HEK293 (cell line): ENCODE measurements at regions not wholly inside any gene's neighbourhood (a gene's known extent, or its start where the extent isn't known, plus 50 kb on each side); places are given as distances from the start of the nearest gene placed in this dataset.

Experiments
- CTCF ChIA-PET: fragments of 350-600 bp; formaldehyde crosslinking; extraction: SDS; loops from one replicate; lab custom pipeline; 2021; ENCODE audit warnings: antibody characterized with exemption; lab: Yijun Ruan, JAX
- POLR2A ChIA-PET: fragments of 300-600 bp; formaldehyde crosslinking; extraction: SDS; loops from one replicate; lab custom pipeline; 2020; ENCODE audit warnings: antibody characterized with exemption, inconsistent platforms; lab: Yijun Ruan, JAX
- H3K27ac ChIP-seq: fragments of 200-500 bp; sonication (Bioruptor generic); 2 replicates; pipeline ENCODE4 v1.5.1; 2014; ENCODE audit warnings: low read depth, low read length, control low read depth, inconsistent platforms; ENCODE audit errors: extremely low read depth
- H3K36me3 ChIP-seq, 2 experiments: fragments of 200-500 bp in 1 of 2; sonication (Bioruptor generic) in 1 of 2; 1 replicate in 1 of 2; 2 replicates in 1 of 2; pipeline ENCODE4 v1.5.1; 2014 to 2017; ENCODE audit warnings: inconsistent platforms in 2 of 2, low read length in 2 of 2; ENCODE audit not compliant: control insufficient read depth in 2 of 2, insufficient read depth in 1 of 2
- H3K4me1 ChIP-seq: fragments of 200-500 bp; sonication (Bioruptor generic); 2 replicates; pipeline ENCODE4 v1.5.1; 2014; ENCODE audit warnings: mild to moderate bottlenecking, low read length, inconsistent platforms; ENCODE audit not compliant: control insufficient read depth, insufficient read depth
- H3K4me3 ChIP-seq: 2 replicates; pipeline ENCODE4 v1.5.1; 2011; ENCODE audit warnings: low read depth, mild to moderate bottlenecking, control low read depth, low read length, moderate library complexity
- H3K9me3 ChIP-seq: fragments of 200-500 bp; sonication (Bioruptor generic); 2 replicates; pipeline ENCODE4 v1.5.1; 2014; ENCODE audit warnings: low read depth, low read length, inconsistent platforms; ENCODE audit not compliant: control insufficient read depth, insufficient read depth
- ATF2 ChIP-seq: fragments of 450-650 bp; formaldehyde crosslinking; IDR thresholded peaks from 2 replicates; pipeline ENCODE4 v1.5.1; 2016; ENCODE audit warnings: missing biosample characterization, missing genetic modification characterization, low read depth
- RBAK ChIP-seq: fragments of 450-650 bp; formaldehyde crosslinking; IDR thresholded peaks from 2 replicates; pipeline ENCODE4 v1.5.1; 2016; ENCODE audit warnings: missing biosample characterization, missing genetic modification characterization
- SCRT2 ChIP-seq: fragments of 450-650 bp; formaldehyde crosslinking; IDR thresholded peaks from 2 replicates; pipeline ENCODE4 v1.5.1; 2016; ENCODE audit warnings: missing biosample characterization, missing genetic modification characterization
- ZBTB7A ChIP-seq: fragments of 450-650 bp; formaldehyde crosslinking; IDR thresholded peaks from 2 replicates; pipeline ENCODE4 v1.5.1; 2016; ENCODE audit warnings: low read depth, missing biosample characterization, missing genetic modification characterization
- ZFHX2 ChIP-seq: fragments of 450-650 bp; formaldehyde crosslinking; conservative IDR thresholded peaks from 2 replicates; pipeline ENCODE4 v1.5.1; 2016; ENCODE audit warnings: missing biosample characterization, missing genetic modification characterization
- ZFP3 ChIP-seq: fragments of 450-650 bp; formaldehyde crosslinking; IDR thresholded peaks from 2 replicates; pipeline ENCODE4 v1.5.1; 2016; ENCODE audit warnings: low read depth, missing biosample characterization, missing genetic modification characterization
- ZFP69B ChIP-seq: fragments of 450-650 bp; formaldehyde crosslinking; IDR thresholded peaks from 2 replicates; pipeline ENCODE4 v1.5.1; 2016; ENCODE audit warnings: missing biosample characterization, missing genetic modification characterization
- ZIC2 ChIP-seq: fragments of 450-650 bp; formaldehyde crosslinking; IDR thresholded peaks from 2 replicates; pipeline ENCODE4 v1.5.1; 2016; ENCODE audit warnings: missing biosample characterization, missing genetic modification characterization
- ZNF211 ChIP-seq: fragments of 450-650 bp; formaldehyde crosslinking; IDR thresholded peaks from 2 replicates; pipeline ENCODE4 v1.5.1; 2016; ENCODE audit warnings: low read depth, missing biosample characterization, missing genetic modification characterization
- ZNF341 ChIP-seq: fragments of 450-650 bp; formaldehyde crosslinking; IDR thresholded peaks from 2 replicates; pipeline ENCODE4; 2016; ENCODE audit warnings: low read depth, missing biosample characterization, missing genetic modification characterization
- ZNF366 ChIP-seq: fragments of 450-650 bp; formaldehyde crosslinking; conservative IDR thresholded peaks from 2 replicates; pipeline ENCODE4 v1.5.1; 2016; ENCODE audit warnings: missing biosample characterization, missing genetic modification characterization
- ZNF423 ChIP-seq: fragments of 450-650 bp; formaldehyde crosslinking; IDR thresholded peaks from 2 replicates; pipeline ENCODE4 v1.5.1; 2016; ENCODE audit warnings: missing biosample characterization, missing genetic modification characterization
- ZNF48 ChIP-seq: fragments of 450-650 bp; formaldehyde crosslinking; IDR thresholded peaks from 2 replicates; pipeline ENCODE4 v1.5.1; 2016; ENCODE audit warnings: missing biosample characterization, missing genetic modification characterization
- ZNF501 ChIP-seq: fragments of 450-650 bp; formaldehyde crosslinking; IDR thresholded peaks from 2 replicates; pipeline ENCODE4 v1.5.1; 2016; ENCODE audit warnings: missing biosample characterization, missing genetic modification characterization
- ZNF548 ChIP-seq: fragments of 450-650 bp; formaldehyde crosslinking; IDR thresholded peaks from 2 replicates; pipeline ENCODE4 v1.5.1; 2016; ENCODE audit warnings: missing biosample characterization, missing genetic modification characterization
- ZNF571 ChIP-seq: fragments of 450-650 bp; formaldehyde crosslinking; IDR thresholded peaks from 2 replicates; pipeline ENCODE4 v1.5.0; 2017; ENCODE audit warnings: missing biosample characterization, missing genetic modification characterization
- ZNF629 ChIP-seq: fragments of 450-650 bp; formaldehyde crosslinking; IDR thresholded peaks from 2 replicates; pipeline ENCODE4 v1.5.1; 2017; ENCODE audit warnings: missing biosample characterization, missing genetic modification characterization
- ZNF645 ChIP-seq: fragments of 450-650 bp; formaldehyde crosslinking; IDR thresholded peaks from 2 replicates; pipeline ENCODE4; 2016; ENCODE audit warnings: missing biosample characterization, missing genetic modification characterization
- ZNF654 ChIP-seq: fragments of 450-650 bp; formaldehyde crosslinking; IDR thresholded peaks from 2 replicates; pipeline ENCODE4 v1.5.1; 2016; ENCODE audit warnings: low read depth, missing biosample characterization, missing genetic modification characterization
- ZNF664 ChIP-seq: fragments of 450-650 bp; formaldehyde crosslinking; IDR thresholded peaks from 2 replicates; pipeline ENCODE4 v1.5.1; 2016; ENCODE audit warnings: missing biosample characterization, missing genetic modification characterization
- TF ChIP-seq, protein P1 (sequence below): fragments of 450-650 bp; formaldehyde crosslinking; IDR thresholded peaks from 2 replicates; pipeline ENCODE4 v1.5.1; 2016; ENCODE audit warnings: missing biosample characterization, missing genetic modification characterization, borderline replicate concordance
- TF ChIP-seq, protein P2 (sequence below): fragments of 450-650 bp; formaldehyde crosslinking; IDR thresholded peaks from 2 replicates; pipeline ENCODE4 v1.5.1; 2016; ENCODE audit warnings: missing biosample characterization, missing genetic modification characterization

DNA sequence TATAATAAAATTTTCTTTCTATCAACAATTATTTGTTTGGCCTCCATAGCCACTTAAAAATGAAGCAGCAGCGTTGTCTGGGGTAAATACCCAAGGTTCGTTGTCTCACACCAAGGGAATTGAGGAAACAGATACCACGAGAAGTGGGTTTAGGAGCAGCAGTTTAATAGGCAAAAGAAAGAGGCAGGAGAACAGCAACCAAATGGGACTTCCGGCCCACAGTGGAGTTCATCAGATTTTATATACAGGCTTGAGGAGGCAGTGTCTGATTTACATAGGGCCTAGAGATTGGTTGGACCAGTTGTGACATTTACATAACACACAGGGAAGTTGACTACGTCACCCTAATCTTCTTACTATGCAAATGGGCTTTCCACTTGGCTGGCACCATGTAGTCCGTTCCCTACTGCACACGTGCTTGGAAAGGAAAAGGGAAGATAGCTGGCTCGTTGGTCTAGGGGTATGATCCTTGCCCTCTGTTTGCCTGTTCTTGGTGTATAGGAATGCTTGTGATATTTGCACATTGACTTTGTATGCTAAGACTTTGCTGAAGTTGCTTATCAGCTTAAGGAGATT is 61.5 kb upstream of the SETMAR start:
- Histone ChIP-seq H3K4me1 (no peaks in the 10 kb centered on the region), H3K36me3 (no peaks in the 10 kb centered on the region), H3K4me3 (no peak overlapping the region), H3K9me3 (no peaks in the 10 kb centered on the region), H3K27ac (no peak overlapping the region)
- ChIA-PET POLR2A (no interaction called here), CTCF (no interaction called here)
- no peak for TF ChIP-seq ZNF571
- TF ChIP-seq ZNF645 = no peak
- TF ChIP-seq ATF2 (tag by site-specific recombination) = peak; percentile 45; the same call in 1 of the 2 replicates

DNA sequence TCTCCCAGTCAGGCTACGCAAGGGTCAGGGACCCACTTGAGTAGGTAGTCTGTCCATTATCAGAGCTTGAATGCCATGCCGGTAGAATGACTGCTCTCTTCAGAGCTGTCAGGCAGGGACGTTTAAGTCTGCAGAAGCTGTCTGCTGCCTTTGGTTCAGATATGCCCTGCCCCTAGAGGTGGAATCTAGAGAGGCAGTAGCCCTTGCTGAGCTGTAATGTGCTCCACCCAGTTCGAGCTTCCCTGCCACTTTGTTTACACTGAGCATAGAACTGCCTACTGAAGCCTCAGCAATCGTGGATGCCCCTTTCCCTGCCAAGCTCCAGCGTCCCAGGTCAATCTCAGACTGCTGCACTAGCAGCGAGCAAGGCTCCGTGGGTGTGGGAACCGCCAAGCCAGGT is 57.5 kb upstream of the SETMAR start:
- H3K27ac ChIP-seq = no peak overlapping the region
- TF ChIP-seq, protein P1, sequence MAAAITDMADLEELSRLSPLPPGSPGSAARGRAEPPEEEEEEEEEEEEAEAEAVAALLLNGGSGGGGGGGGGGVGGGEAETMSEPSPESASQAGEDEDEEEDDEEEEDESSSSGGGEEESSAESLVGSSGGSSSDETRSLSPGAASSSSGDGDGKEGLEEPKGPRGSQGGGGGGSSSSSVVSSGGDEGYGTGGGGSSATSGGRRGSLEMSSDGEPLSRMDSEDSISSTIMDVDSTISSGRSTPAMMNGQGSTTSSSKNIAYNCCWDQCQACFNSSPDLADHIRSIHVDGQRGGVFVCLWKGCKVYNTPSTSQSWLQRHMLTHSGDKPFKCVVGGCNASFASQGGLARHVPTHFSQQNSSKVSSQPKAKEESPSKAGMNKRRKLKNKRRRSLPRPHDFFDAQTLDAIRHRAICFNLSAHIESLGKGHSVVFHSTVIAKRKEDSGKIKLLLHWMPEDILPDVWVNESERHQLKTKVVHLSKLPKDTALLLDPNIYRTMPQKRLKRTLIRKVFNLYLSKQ (tag by site-specific recombination) = no peak
- TF ChIP-seq ZNF48 (tag by site-specific recombination) (no peak), ZNF629 (tag by site-specific recombination) (no peak), RBAK (no peak), ZFP3 (tag by site-specific recombination) (no peak), ZFP69B (no peak), ZNF366 (no peak), ZNF664 (tag by site-specific recombination) (no peak), ZIC2 (no peak), ZNF423 (tag by site-specific recombination) (no peak), ZNF211 (no peak), ZNF548 (tag by site-specific recombination) (no peak), ZBTB7A (tag by site-specific recombination) (no peak), ZFHX2 (tag by site-specific recombination) (no peak), SCRT2 (no peak), ZNF501 (no peak), ZNF654 (tag by site-specific recombination) (no peak), ZNF341 (no peak)
- TF ChIP-seq, protein P2, sequence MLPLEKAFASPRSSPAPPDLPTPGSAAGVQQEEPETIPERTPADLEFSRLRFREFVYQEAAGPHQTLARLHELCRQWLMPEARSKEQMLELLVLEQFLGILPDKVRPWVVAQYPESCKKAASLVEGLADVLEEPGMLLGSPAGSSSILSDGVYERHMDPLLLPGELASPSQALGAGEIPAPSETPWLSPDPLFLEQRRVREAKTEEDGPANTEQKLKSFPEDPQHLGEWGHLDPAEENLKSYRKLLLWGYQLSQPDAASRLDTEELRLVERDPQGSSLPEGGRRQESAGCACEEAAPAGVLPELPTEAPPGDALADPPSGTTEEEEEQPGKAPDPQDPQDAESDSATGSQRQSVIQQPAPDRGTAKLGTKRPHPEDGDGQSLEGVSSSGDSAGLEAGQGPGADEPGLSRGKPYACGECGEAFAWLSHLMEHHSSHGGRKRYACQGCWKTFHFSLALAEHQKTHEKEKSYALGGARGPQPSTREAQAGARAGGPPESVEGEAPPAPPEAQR (tag by site-specific recombination) = no peak
- no peaks in the 10 kb centered on the region for H3K36me3 ChIP-seq
- no peaks in the 10 kb centered on the region for H3K9me3 ChIP-seq
- CTCF ChIA-PET = no interaction called here
- H3K4me3 ChIP-seq = no peak overlapping the region
- POLR2A ChIA-PET = no interaction called here
- no peaks in the 10 kb centered on the region for H3K4me1 ChIP-seq
